ENCODE measurements at regions not wholly inside any gene's neighbourhood (a gene's known extent, or its start where the extent isn't known, plus 50 kb on each side); places are given as distances from the start of the nearest gene placed in this dataset.

- DNase-seq (no peak), ATAC-seq (ENCODE audit: low read depth) (no peak)
- no peak overlapping the region for H3K23ac ChIP-seq (ENCODE audit: low read depth, low read length)
- H3K79me1 ChIP-seq (ENCODE audit: low read depth in 1 of 2, low read length in 2 of 2): no peaks in the 10 kb centered on the region
- H4K8ac ChIP-seq (ENCODE audit: low read depth in 2 of 2, low read length in 2 of 2): no peak overlapping the region
- no peak overlapping the region for H3K18ac ChIP-seq (ENCODE audit: low read depth, low read length)
- no peak overlapping the region for H3K4ac ChIP-seq (ENCODE audit: low read depth, low read length)
- H4K20me1 ChIP-seq (ENCODE audit: insufficient read depth, low read length): no peaks in the 10 kb centered on the region
- no peaks in the 10 kb centered on the region for H3K27me3 ChIP-seq (ENCODE audit: control insufficient read depth, insufficient read depth, low read length)
- in situ Hi-C loops (cut with MboI; ENCODE audit: low sequenced_read_pairs): no loop called here
- no peak overlapping the region for H2AK9ac ChIP-seq (replicated peaks; ENCODE audit: low read depth, low read length, poor library complexity)
- no peak overlapping the region for H2BK5ac ChIP-seq (ENCODE audit: low read depth, low read length, poor library complexity, severe bottlenecking)
- no peaks in the 10 kb centered on the region for H3K9me3 ChIP-seq (ENCODE audit: control insufficient read depth, insufficient read depth, low read length)
- ChIA-PET POLR2A (ENCODE audit: unreplicated experiment) (no interaction called here), CTCF (interaction anchor here (0.8 to 1.5 kb wide), 2 partner anchors 10 to 87 kb away, joined by 3 read pairs; no protein-coding TSS in a partner anchor)
- no peak overlapping the region for H4K91ac ChIP-seq (ENCODE audit: insufficient read depth, low read depth, low read length)
- no peak overlapping the region for H2AFZ ChIP-seq (replicated peaks; ENCODE audit: low read length, poor library complexity)
- no peak overlapping the region for H3K4me2 ChIP-seq (ENCODE audit: low read depth, low read length)
- H2BK15ac ChIP-seq (ENCODE audit: low read depth, low read length): no peak overlapping the region
- no peak overlapping the region for H4K5ac ChIP-seq (ENCODE audit: low read depth, low read length)
- no peak overlapping the region for H3K9ac ChIP-seq (ENCODE audit: low read depth, low read length)
- H3K27ac ChIP-seq (ENCODE audit: insufficient read depth, low read length): no peak overlapping the region
- BruUV-seq (replicated peaks): no TSS peak
- H2AK5ac ChIP-seq (ENCODE audit: low read depth, low read length): no peak overlapping the region
- H2BK20ac ChIP-seq (ENCODE audit: low read depth, low read length): no peak overlapping the region
- H2BK120ac ChIP-seq (ENCODE audit: low read depth, low read length): no peak overlapping the region
- H3K4me3 ChIP-seq (ENCODE audit: insufficient read depth, low read depth, low read length): no peak overlapping the region
- TF ChIP-seq FOS (IDR thresholded peaks at IDR 0.05; ENCODE audit: low read depth, low read length) (no peak), USF2 (IDR thresholded peaks at IDR 0.05; ENCODE audit: low read depth, low read length) (no peak), BHLHE40 (IDR thresholded peaks at IDR 0.05; ENCODE audit: low read depth, low read length) (no peak), MAFK (IDR thresholded peaks at IDR 0.05; ENCODE audit: low read depth, low read length) (no peak), RFX5 (IDR thresholded peaks at IDR 0.05; ENCODE audit: low read depth, low read length) (no peak), RCOR1 (IDR thresholded peaks at IDR 0.05; ENCODE audit: insufficient replicate concordance, low read length) (no peak), CEBPB (IDR thresholded peaks at IDR 0.05; ENCODE audit: low read depth, low read length) (no peak), NFE2L2 (IDR thresholded peaks at IDR 0.05; ENCODE audit: low read depth, low read length) (no peak), SMC3 (IDR thresholded peaks at IDR 0.05; ENCODE audit: low read depth, low read length) (no peak), MXI1 (IDR thresholded peaks at IDR 0.05; ENCODE audit: borderline replicate concordance, low read depth, low read length) (no peak), POLR2A (IDR thresholded peaks at IDR 0.05; ENCODE audit: low read depth, low read length) (no peak), MAZ (IDR thresholded peaks at IDR 0.05; ENCODE audit: borderline replicate concordance, low read depth, low read length) (no peak), CHD1 (IDR thresholded peaks at IDR 0.05; ENCODE audit: low read depth, low read length) (no peak)
- TF ChIP-seq, protein P1, sequence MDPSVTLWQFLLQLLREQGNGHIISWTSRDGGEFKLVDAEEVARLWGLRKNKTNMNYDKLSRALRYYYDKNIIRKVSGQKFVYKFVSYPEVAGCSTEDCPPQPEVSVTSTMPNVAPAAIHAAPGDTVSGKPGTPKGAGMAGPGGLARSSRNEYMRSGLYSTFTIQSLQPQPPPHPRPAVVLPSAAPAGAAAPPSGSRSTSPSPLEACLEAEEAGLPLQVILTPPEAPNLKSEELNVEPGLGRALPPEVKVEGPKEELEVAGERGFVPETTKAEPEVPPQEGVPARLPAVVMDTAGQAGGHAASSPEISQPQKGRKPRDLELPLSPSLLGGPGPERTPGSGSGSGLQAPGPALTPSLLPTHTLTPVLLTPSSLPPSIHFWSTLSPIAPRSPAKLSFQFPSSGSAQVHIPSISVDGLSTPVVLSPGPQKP (IDR thresholded peaks at IDR 0.05; ENCODE audit: borderline replicate concordance, low read depth, low read length): no peak
- TF ChIP-seq, protein P2, sequence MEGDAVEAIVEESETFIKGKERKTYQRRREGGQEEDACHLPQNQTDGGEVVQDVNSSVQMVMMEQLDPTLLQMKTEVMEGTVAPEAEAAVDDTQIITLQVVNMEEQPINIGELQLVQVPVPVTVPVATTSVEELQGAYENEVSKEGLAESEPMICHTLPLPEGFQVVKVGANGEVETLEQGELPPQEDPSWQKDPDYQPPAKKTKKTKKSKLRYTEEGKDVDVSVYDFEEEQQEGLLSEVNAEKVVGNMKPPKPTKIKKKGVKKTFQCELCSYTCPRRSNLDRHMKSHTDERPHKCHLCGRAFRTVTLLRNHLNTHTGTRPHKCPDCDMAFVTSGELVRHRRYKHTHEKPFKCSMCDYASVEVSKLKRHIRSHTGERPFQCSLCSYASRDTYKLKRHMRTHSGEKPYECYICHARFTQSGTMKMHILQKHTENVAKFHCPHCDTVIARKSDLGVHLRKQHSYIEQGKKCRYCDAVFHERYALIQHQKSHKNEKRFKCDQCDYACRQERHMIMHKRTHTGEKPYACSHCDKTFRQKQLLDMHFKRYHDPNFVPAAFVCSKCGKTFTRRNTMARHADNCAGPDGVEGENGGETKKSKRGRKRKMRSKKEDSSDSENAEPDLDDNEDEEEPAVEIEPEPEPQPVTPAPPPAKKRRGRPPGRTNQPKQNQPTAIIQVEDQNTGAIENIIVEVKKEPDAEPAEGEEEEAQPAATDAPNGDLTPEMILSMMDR (conservative IDR thresholded peaks at IDR 0.05; ENCODE audit: low read depth, low read length): no peak
- no peak overlapping the region for H3K14ac ChIP-seq (replicated peaks; ENCODE audit: low read depth, low read length)
- 0 out of 2 replicates have a peak, but pooled peaks cover 4% of the 10 kb centered on the region for H3K9me1 ChIP-seq (ENCODE audit: insufficient read depth, low read length)
- H3K36me3 ChIP-seq (ENCODE audit: control insufficient read depth, insufficient read depth, low read length): no peaks in the 10 kb centered on the region
- H3K4me1 ChIP-seq (ENCODE audit: control insufficient read depth, insufficient read depth, low read length): no peaks in the 10 kb centered on the region; the same call in 1 of the 2 replicates
- intact Hi-C loops (cut with micrococcal nuclease): no loop called here
- dilution Hi-C loops (cut with HindIII; ENCODE audit: low sequenced_read_pairs, unreplicated experiment): no loop called here
- no peak overlapping the region for H3K56ac ChIP-seq (ENCODE audit: extremely low read depth, insufficient read depth, low read length)
Observed at GRCh38 chr13:79680485-79680884, 199.5 kb downstream of the NDFIP2 start.

Data from IMR-90 (cell line).